ENCODE measurements at regions not wholly inside any gene's neighbourhood (a gene's known extent, or its start where the extent isn't known, plus 50 kb on each side); places are given as distances from the start of the nearest gene placed in this dataset.

DNA sequence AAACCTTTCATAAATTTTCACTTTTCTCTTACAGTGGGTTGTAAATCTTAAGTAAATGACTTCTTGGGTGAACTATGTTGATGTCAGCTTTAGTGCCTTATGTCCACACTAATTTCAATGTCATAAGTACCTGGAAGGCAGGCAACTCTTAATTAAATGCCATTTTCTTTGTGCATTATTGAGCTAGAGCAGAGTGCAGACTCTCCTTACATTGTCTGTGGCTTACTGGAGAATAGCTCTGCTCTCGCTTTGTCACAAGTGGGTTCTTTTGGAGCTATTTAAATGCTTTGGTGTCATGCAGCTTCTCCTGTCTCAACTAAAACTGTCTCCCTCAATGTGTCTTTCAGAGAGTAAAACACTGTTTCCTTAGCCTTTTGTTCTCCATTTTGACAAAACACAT, 411.6 kb downstream of the STIM2 start:
- no peak overlapping the region for H2AFZ ChIP-seq (ENCODE audit: low read depth, low read length)
- peaks cover 2% of the 10 kb centered on the region for H3K9me3 Mint-ChIP-seq (ENCODE audit: unreplicated experiment)
- peaks cover 3% of the 10 kb centered on the region for H3K27me3 Mint-ChIP-seq (ENCODE audit: low read depth, unreplicated experiment)
- H3K27ac Mint-ChIP-seq (ENCODE audit: unreplicated experiment), result no peak overlapping the region
- no peak overlapping the region for H3K4me2 ChIP-seq (ENCODE audit: low read length)
- H3K27me3 ChIP-seq (ENCODE audit: insufficient read depth, low read length), result no peaks in the 10 kb centered on the region
- H3K9me3 ChIP-seq (ENCODE audit: insufficient read depth, low read depth, low read length), result no peaks in the 10 kb centered on the region
- H3K27ac ChIP-seq (ENCODE audit: low read depth, low read length), result no peak overlapping the region
- H3K36me3 ChIP-seq (ENCODE audit: insufficient read depth, low read length), result no peaks in the 10 kb centered on the region
- H3K79me2 ChIP-seq (ENCODE audit: insufficient read depth, low read length), result no peaks in the 10 kb centered on the region
- FAIRE-seq, result no peak
- H3K36me3 Mint-ChIP-seq (ENCODE audit: low read depth, unreplicated experiment), result no peaks in the 10 kb centered on the region
- TF ChIP-seq, protein P1, sequence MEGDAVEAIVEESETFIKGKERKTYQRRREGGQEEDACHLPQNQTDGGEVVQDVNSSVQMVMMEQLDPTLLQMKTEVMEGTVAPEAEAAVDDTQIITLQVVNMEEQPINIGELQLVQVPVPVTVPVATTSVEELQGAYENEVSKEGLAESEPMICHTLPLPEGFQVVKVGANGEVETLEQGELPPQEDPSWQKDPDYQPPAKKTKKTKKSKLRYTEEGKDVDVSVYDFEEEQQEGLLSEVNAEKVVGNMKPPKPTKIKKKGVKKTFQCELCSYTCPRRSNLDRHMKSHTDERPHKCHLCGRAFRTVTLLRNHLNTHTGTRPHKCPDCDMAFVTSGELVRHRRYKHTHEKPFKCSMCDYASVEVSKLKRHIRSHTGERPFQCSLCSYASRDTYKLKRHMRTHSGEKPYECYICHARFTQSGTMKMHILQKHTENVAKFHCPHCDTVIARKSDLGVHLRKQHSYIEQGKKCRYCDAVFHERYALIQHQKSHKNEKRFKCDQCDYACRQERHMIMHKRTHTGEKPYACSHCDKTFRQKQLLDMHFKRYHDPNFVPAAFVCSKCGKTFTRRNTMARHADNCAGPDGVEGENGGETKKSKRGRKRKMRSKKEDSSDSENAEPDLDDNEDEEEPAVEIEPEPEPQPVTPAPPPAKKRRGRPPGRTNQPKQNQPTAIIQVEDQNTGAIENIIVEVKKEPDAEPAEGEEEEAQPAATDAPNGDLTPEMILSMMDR (IDR thresholded peaks at IDR 0.05; ENCODE audit: insufficient read depth, low read depth, low read length), result no peak
- no peak for TF ChIP-seq EZH2 (IDR thresholded peaks at IDR 0.05; ENCODE audit: insufficient read depth, low read length)
- H3K4me3 Mint-ChIP-seq (ENCODE audit: unreplicated experiment), result no peak overlapping the region
- no peak overlapping the region for H3K9ac ChIP-seq (ENCODE audit: low read length)
- no peaks in the 10 kb centered on the region for H3K4me1 Mint-ChIP-seq (ENCODE audit: low read depth, unreplicated experiment)
- H4K20me1 ChIP-seq (ENCODE audit: insufficient read depth, low read length), result no peaks in the 10 kb centered on the region
- DNase-seq (ENCODE audit: low read depth), result no peak
- H3K4me3 ChIP-seq (ENCODE audit: insufficient read depth, low read depth, low read length), result no peak overlapping the region
- H3K4me1 ChIP-seq (ENCODE audit: insufficient read depth, low read length), result no peaks in the 10 kb centered on the region

DNA sequence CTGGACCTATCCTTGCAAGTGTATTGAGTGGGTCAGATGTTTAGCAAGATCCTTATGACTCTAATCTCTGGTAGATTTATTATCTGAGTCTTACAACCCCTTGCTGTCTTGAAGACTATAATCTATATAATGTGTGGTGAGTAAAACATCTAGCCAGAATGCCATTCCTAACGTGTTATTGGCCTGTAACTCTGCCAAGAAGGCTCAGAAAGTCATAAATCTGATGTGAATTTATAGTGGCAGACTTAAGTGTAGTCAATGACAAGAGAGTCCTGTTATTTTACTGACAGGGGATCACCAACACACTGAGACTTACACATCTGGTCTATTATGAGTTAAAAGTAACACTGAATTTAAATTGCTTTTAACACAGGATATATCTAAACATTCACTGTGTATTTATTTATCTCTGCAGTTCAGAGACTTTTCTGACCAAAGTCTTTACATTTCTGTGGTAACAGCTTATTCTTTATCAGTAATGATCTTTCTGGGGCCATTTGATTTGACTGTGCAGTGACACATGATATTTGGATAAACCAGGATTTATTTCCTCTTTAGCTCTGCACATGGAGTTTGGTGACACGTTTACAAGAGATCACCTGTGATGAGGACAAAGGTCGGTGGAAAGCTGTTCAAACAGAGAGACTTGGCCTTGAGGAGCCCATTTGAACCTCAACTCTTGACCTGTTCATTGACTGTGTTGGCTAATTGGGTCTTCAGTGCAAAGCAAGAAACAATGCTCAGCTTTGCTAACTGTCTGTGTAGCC, 415.8 kb downstream of the STIM2 start:
- H3K36me3 Mint-ChIP-seq (ENCODE audit: low read depth, unreplicated experiment), result no peaks in the 10 kb centered on the region
- Histone ChIP-seq H3K79me2 (ENCODE audit: insufficient read depth, low read length) (no peaks in the 10 kb centered on the region), H3K9ac (ENCODE audit: low read length) (no peak overlapping the region), H4K20me1 (ENCODE audit: insufficient read depth, low read length) (no peaks in the 10 kb centered on the region), H3K9me3 (ENCODE audit: insufficient read depth, low read depth, low read length) (no peaks in the 10 kb centered on the region), H3K27ac (ENCODE audit: low read depth, low read length) (no peak overlapping the region), H3K36me3 (ENCODE audit: insufficient read depth, low read length) (no peaks in the 10 kb centered on the region), H3K27me3 (ENCODE audit: insufficient read depth, low read length) (no peaks in the 10 kb centered on the region), H3K4me1 (ENCODE audit: insufficient read depth, low read length) (no peaks in the 10 kb centered on the region), H3K4me3 (ENCODE audit: insufficient read depth, low read depth, low read length) (no peak overlapping the region), H2AFZ (ENCODE audit: low read depth, low read length) (no peak overlapping the region), H3K4me2 (ENCODE audit: low read length) (no peak overlapping the region)
- no peak for FAIRE-seq
- peaks cover 2% of the 10 kb centered on the region for H3K9me3 Mint-ChIP-seq (ENCODE audit: unreplicated experiment)
- peaks cover 5% of the 10 kb centered on the region for H3K27me3 Mint-ChIP-seq (ENCODE audit: low read depth, unreplicated experiment)
- no peak overlapping the region for H3K27ac Mint-ChIP-seq (ENCODE audit: unreplicated experiment)
- TF ChIP-seq, protein P1 (IDR thresholded peaks at IDR 0.05; ENCODE audit: insufficient read depth, low read depth, low read length), result no peak
- TF ChIP-seq EZH2 (IDR thresholded peaks at IDR 0.05; ENCODE audit: insufficient read depth, low read length), result no peak
- no peaks in the 10 kb centered on the region for H3K4me1 Mint-ChIP-seq (ENCODE audit: low read depth, unreplicated experiment)
- no peak overlapping the region for H3K4me3 Mint-ChIP-seq (ENCODE audit: unreplicated experiment)
- DNase-seq (ENCODE audit: low read depth), result no peak

Measured in astrocyte (in vitro differentiated cells and primary cell).